NCI-H2107 (cell line): ENCODE measurements at regions not wholly inside any gene's neighbourhood (a gene's known extent, or its start where the extent isn't known, plus 50 kb on each side); places are given as distances from the start of the nearest gene placed in this dataset.
A peak's percentile ranks its signal among the peaks of the same experiment; 100 is the strongest.
"Not testable (repeated sequence)": the region's sequence is repeated elsewhere in the genome, so short reads cannot be mapped to it uniquely, and the experiment has no call there.

Experiments
- DNase-seq: peaks from one replicate; lab custom pipeline; 2025; lab: John Stamatoyannopoulos, UW

GRCh38 chr12:67455236-67455635, 186.1 kb downstream of the CAND1 start:
- no peak for DNase-seq

- peak; percentile 23 for DNase-seq
Measured at GRCh38 chr12:67456431-67456901, 187.3 kb downstream of the CAND1 start.

DNA sequence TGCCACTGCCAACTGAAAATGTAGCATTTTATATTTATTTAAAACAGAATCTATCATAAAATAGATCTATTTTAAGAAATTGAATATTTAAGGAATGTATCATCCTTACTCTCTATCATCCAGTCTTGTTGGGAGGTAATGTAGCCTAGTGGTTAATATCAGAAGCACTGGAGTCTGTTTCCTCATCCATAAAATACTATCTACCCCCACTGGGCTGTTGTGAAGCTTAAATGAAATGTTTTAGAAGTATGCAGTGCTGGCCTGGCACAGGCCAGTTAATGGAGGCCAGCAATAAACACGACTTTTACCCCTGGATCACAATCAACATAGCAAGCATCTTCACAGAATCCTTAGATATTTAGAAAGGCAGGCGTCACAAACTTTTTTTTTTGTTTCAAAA, 188.0 kb downstream of the CAND1 start:
- no peak for DNase-seq

- no peak for DNase-seq
Measured at GRCh38 chr12:67457778-67458665, 188.9 kb downstream of the CAND1 start.

GRCh38 chr12:67459173-67459572, 189.4 kb upstream of the DYRK2 start:
- DNase-seq: no peak

- no peak for DNase-seq
Measured at GRCh38 chr12:67459578-67459977, 189.0 kb upstream of the DYRK2 start.

DNA sequence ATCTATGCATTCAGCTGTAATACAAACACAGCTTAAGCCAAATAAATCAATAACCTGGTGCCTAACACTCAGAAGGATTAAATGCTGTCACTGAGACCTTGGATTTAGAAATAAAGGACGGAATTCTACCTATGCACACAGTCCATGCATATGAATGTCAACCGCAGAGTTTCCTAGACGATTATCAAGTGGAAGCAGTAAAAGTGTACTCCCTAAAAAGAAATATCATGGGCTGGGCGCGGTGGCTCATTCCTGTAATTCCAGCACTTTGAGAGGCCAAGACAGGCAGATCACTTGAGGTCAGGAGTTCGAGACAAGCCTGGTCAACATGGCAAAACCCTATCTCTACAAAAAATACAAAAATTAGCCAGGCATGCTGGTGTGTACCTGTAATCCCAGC, 188.2 kb upstream of the DYRK2 start:
- DNase-seq: no peak

DNA sequence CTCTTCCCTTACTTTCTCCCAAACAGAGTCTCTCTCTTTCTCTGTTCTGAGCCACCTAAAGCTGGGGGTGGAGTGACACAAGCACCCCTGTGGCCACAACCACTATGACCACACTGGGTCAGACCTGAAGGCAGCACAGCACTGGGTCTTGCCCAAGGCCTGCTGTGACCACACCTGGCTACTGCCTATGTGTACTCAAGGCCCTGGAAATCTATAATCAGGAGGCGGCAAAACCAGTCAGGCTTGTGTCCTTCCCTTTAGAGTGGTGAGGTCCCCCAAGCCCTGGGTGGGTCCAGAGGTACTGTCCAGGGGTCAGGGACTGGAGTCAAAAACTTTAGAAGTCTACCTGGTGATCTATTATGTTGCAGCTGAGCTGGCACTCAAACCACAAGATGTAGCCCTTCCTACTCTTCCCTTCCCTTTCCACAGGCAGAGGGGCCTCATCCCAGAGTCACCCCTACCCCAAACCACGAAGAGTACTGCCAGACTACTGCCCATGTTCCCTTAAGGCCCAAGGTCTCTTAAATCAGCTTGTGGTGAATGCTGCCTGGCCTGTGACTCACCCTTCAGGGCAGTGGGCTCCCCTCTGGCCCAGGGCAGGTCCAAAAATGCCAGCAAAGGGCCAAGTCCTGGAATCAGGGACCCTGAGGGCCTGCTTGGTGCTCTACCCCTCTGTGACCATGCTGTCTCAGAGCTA, 179.8 kb upstream of the DYRK2 start:
- no peak for DNase-seq

DNA sequence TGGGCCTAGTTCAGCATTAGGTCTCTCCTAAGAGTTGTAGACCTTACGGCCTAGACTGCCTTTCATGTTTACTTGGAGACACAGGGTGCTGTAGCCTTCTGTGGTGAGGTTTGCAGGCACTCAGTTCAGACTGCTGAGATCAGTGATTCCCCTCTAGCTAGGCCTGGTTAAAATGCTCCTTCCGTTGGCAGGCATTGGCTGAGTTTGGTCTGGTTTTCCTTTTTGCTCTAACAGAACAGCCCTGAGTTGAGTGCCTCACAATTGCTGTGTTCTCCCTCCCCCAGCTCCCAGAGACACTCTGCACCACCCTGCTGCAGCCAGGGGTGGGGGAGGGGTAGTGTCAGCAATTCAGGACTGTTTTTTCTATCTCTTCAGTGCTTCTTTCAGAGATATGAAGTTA, 178.9 kb upstream of the DYRK2 start:
- DNase-seq: no peak

- DNase-seq: no peak
Measured at GRCh38 chr12:67471810-67472209, 176.7 kb upstream of the DYRK2 start.

GRCh38 chr12:67472539-67472938, 176.0 kb upstream of the DYRK2 start:
- DNase-seq: peak; percentile 30

DNA sequence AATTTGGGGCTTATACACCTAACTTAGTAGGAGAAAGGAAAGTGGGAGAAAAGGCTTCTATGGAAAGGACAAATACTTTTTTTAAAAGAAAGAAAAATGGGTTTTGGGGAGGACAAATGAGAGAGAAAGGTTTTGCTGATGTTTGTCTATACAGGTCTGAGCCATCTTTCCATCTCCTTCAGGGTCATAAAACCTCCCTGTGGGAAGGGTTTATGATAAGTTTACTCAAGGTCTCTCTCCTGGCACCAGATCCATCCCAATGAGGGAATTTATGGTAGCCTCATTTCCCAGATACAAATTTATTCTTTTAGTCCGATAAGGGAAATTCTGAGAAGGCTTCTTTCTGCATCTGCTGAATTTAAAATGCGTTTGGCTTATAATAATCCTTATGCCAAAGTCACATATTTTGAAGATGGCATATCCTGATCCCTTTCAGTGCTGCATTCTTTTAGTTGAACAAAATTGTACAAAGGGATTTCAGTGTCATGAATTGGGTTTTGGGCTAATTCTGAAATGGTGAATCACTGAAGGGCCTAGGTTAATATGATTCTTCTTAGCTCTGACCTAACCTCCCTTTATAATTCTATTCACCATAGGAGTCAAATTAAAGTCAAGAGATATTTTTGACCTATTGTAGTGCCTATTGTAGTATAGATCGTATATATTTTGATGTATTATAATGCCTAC, 173.5 kb upstream of the DYRK2 start:
- no peak for DNase-seq

DNA sequence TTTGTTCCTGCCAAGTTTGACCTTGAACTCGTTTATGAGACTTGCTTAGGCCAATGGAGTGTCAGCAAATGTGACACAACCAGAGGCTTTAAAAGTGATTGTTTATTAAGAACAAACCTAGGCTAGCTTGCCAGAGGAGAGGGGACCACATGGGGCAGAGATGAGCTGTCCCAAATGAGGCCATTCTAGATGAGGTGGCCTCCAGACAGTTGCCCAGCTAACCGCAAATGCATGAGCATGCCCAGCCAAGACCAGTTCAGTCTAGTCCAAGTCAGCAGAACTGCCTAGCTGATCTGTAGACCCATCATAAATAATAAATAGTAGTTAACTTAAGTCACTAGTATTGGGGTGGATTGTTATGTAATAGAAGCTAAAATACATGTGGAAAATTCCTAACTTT, 172.8 kb upstream of the DYRK2 start:
- DNase-seq: no peak

- no peak for DNase-seq
Measured at GRCh38 chr12:67477681-67478265, 170.8 kb upstream of the DYRK2 start.

DNA sequence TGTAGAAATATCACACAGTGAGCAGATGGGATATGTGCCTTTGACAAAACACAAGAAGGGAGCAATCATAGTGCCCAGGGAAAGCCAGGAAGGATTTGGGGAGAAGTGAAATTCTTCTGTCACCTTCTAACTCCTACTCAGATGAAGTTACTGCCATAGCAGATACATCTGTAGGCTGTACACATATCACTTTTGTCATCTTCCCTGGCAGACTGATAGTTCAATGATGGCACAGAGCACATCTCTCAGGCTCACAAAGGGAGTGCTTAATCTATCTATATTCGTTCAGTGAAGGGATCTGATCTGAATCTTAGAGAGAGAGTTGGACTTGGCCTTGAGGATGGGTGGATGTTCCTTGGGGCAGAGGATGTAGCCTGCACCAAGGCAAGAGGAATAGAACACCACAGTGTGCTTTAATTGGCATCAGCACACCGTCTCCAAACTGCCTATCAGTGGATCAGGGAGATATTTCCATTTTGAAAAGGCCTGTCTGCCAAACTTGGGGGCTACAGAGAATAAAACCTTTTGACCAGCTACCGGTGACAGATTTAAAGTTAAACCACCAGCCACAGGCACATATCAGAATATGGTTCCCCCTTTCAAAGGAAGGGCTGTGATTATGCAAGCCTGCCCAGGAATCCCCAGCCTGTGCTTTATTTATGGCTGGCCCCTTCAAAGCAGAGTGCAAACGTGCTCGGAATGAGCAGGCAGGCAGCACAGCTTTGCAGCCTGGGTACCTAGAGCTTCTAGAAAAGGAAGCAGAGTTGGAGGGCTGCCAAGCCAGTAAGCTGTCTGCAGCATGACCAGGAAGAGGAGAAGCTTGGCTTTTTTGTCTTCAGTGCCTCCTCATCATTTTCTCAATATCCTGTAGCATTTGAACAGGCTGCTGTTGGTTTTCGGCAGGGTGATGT, 165.5 kb upstream of the DYRK2 start:
- no peak for DNase-seq

GRCh38 chr12:67483871-67484554, 164.5 kb upstream of the DYRK2 start:
- DNase-seq: no peak

DNA sequence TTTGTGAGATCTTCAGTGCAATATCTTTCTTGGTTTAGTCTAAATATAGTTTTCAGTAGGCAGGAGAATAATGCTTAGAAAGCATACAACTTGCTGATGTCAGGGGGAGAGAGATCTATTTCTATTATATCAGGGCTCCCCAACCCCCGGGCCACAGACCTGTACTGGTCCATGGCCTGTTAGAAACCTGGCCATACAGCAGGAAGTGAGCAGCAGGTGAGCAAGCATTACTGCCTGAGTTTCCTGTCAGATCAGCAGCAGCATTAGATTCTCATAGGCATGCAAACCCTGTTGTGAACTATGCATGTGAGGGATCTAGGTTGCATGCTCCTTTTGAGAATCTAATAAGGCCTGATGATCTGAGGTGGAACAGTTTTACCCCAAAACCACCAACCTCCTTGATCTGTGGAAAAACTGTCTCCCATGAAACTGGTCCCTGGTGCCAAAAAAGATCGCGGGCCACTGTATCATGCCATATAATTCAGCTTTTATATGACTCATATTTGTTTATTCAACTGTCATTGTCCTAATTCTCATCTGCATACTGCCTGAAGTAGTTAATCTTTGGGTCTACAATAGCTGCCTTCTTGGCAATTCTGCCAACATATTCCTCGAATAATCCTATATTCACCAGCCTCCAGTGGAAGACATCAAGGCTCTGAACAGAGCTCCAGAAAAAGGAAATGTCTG, 163.6 kb upstream of the DYRK2 start:
- no peak for DNase-seq

GRCh38 chr12:67486671-67487070, 161.9 kb upstream of the DYRK2 start:
- no peak for DNase-seq

GRCh38 chr12:67488349-67488748, 160.2 kb upstream of the DYRK2 start:
- not testable (repeated sequence) for DNase-seq

GRCh38 chr12:67489007-67489406, 159.5 kb upstream of the DYRK2 start:
- DNase-seq: no peak
